ENCODE measurements at regions not wholly inside any gene's neighbourhood (a gene's known extent, or its start where the extent isn't known, plus 50 kb on each side); places are given as distances from the start of the nearest gene placed in this dataset.
"Not testable (repeated sequence)": the region's sequence is repeated elsewhere in the genome, so short reads cannot be mapped to it uniquely, and the experiment has no call there.

GRCh38 chr9:129296195-129296594 lies 118.1 kb upstream of the IER5L start:
- DNase-seq, result not testable (repeated sequence)

- no peak for DNase-seq
These were observed 113.0 kb upstream of the IER5L start for GRCh38 chr9:129291041-129291501.

GRCh38 chr9:129290606-129291005 lies 112.5 kb upstream of the IER5L start:
- no peak for DNase-seq

GRCh38 chr9:129289883-129290282 lies 111.8 kb upstream of the IER5L start:
- DNase-seq, result no peak

GRCh38 chr9:129289131-129289731 lies 111.2 kb upstream of the IER5L start:
- DNase-seq, result no peak

GRCh38 chr9:129287619-129288305 lies 109.7 kb upstream of the IER5L start:
- DNase-seq, result no peak

- DNase-seq, result no peak
These were observed 108.1 kb upstream of the IER5L start for GRCh38 chr9:129285979-129286772.

GRCh38 chr9:129285382-129285781 lies 107.3 kb upstream of the IER5L start:
- DNase-seq, result no peak

- DNase-seq, result no peak
These were observed 106.7 kb upstream of the IER5L start for GRCh38 chr9:129284607-129285291.

- DNase-seq, result no peak
These were observed 105.9 kb upstream of the IER5L start for GRCh38 chr9:129283705-129284606.

GRCh38 chr9:129283291-129283691 lies 105.2 kb upstream of the IER5L start:
- no peak for DNase-seq

GRCh38 chr9:129282731-129283211 lies 104.7 kb upstream of the IER5L start:
- no peak for DNase-seq

- DNase-seq, result no peak
These were observed 104.2 kb upstream of the IER5L start for GRCh38 chr9:129282272-129282671.

GRCh38 chr9:129281506-129282145 lies 103.6 kb upstream of the IER5L start:
- DNase-seq, result no peak

- no peak for DNase-seq
These were observed 102.7 kb upstream of the IER5L start for GRCh38 chr9:129280623-129281271.

- no peak for DNase-seq
These were observed 102.2 kb upstream of the IER5L start for GRCh38 chr9:129280236-129280622.

- DNase-seq, result peak; percentile 33
These were observed 100.6 kb upstream of the IER5L start for GRCh38 chr9:129278391-129279237.

GRCh38 chr9:129276486-129277230 lies 98.6 kb upstream of the IER5L start:
- no peak for DNase-seq

GRCh38 chr9:129275626-129276247 lies 97.7 kb upstream of the IER5L start:
- peak; percentile 58 for DNase-seq

All from NCI-H226 (cell line).